ENCODE measurements at regions not wholly inside any gene's neighbourhood (a gene's known extent, or its start where the extent isn't known, plus 50 kb on each side); places are given as distances from the start of the nearest gene placed in this dataset.

GRCh38 chr10:91012502-91012901, 91.6 kb upstream of the ANKRD1 start:
- TF ChIP-seq CTCF (IDR thresholded peaks at IDR 0.05): no peak
- H3K36me3 ChIP-seq: no peaks in the 10 kb centered on the region
- H3K9me3 ChIP-seq: no peaks in the 10 kb centered on the region
- peaks cover 5% of the 10 kb centered on the region for H3K27me3 ChIP-seq
- no peak overlapping the region for H3K4me3 ChIP-seq (ENCODE audit: low read depth in 1 of 2, low read length in 1 of 2)
- H3K4me1 ChIP-seq (ENCODE audit: control insufficient read depth in 1 of 2, insufficient read depth in 1 of 2, low read depth in 1 of 2, low read length in 1 of 2): no peaks in the 10 kb centered on the region
- H3K27ac ChIP-seq: no peak overlapping the region

- no peaks in the 10 kb centered on the region for H3K9me3 ChIP-seq
- no peaks in the 10 kb centered on the region for H3K36me3 ChIP-seq
- H3K27ac ChIP-seq: no peak overlapping the region
- no peaks in the 10 kb centered on the region for H3K4me1 ChIP-seq (ENCODE audit: control insufficient read depth in 1 of 2, insufficient read depth in 1 of 2, low read depth in 1 of 2, low read length in 1 of 2)
- no peak overlapping the region for H3K4me3 ChIP-seq (ENCODE audit: low read depth in 1 of 2, low read length in 1 of 2)
- peaks cover 12% of the 10 kb centered on the region for H3K27me3 ChIP-seq
- TF ChIP-seq CTCF (IDR thresholded peaks at IDR 0.05): no peak
These were observed 93.1 kb upstream of the ANKRD1 start for GRCh38 chr10:91013985-91014384.

- H3K27me3 ChIP-seq: peaks cover 18% of the 10 kb centered on the region
- no peaks in the 10 kb centered on the region for H3K4me1 ChIP-seq (ENCODE audit: control insufficient read depth in 1 of 2, insufficient read depth in 1 of 2, low read depth in 1 of 2, low read length in 1 of 2)
- H3K4me3 ChIP-seq (ENCODE audit: low read depth in 1 of 2, low read length in 1 of 2): no peak overlapping the region
- no peak for TF ChIP-seq CTCF (IDR thresholded peaks at IDR 0.05)
- no peaks in the 10 kb centered on the region for H3K36me3 ChIP-seq
- no peaks in the 10 kb centered on the region for H3K9me3 ChIP-seq
- H3K27ac ChIP-seq: no peak overlapping the region
These were observed 96.3 kb upstream of the ANKRD1 start for GRCh38 chr10:91017198-91017597.

- Histone ChIP-seq H3K4me1 (ENCODE audit: control insufficient read depth in 1 of 2, insufficient read depth in 1 of 2, low read depth in 1 of 2, low read length in 1 of 2) (no peaks in the 10 kb centered on the region), H3K27ac (no peak overlapping the region), H3K36me3 (no peaks in the 10 kb centered on the region), H3K27me3 (peaks cover 18% of the 10 kb centered on the region), H3K9me3 (no peaks in the 10 kb centered on the region), H3K4me3 (ENCODE audit: low read depth in 1 of 2, low read length in 1 of 2) (no peak overlapping the region)
- no peak for TF ChIP-seq CTCF (IDR thresholded peaks at IDR 0.05)
These were observed 101.0 kb upstream of the ANKRD1 start for GRCh38 chr10:91021901-91022300.

- Histone ChIP-seq H3K9me3 (no peaks in the 10 kb centered on the region), H3K4me3 (ENCODE audit: low read depth in 1 of 2, low read length in 1 of 2) (no peak overlapping the region), H3K27ac (no peak overlapping the region), H3K36me3 (no peaks in the 10 kb centered on the region), H3K27me3 (peaks cover 14% of the 10 kb centered on the region), H3K4me1 (ENCODE audit: control insufficient read depth in 1 of 2, insufficient read depth in 1 of 2, low read depth in 1 of 2, low read length in 1 of 2) (no peaks in the 10 kb centered on the region)
- no peak for TF ChIP-seq CTCF (IDR thresholded peaks at IDR 0.05)
These were observed 101.5 kb upstream of the ANKRD1 start for GRCh38 chr10:91022390-91022789.
